ENCODE measurements at regions not wholly inside any gene's neighbourhood (a gene's known extent, or its start where the extent isn't known, plus 50 kb on each side); places are given as distances from the start of the nearest gene placed in this dataset.

DNA sequence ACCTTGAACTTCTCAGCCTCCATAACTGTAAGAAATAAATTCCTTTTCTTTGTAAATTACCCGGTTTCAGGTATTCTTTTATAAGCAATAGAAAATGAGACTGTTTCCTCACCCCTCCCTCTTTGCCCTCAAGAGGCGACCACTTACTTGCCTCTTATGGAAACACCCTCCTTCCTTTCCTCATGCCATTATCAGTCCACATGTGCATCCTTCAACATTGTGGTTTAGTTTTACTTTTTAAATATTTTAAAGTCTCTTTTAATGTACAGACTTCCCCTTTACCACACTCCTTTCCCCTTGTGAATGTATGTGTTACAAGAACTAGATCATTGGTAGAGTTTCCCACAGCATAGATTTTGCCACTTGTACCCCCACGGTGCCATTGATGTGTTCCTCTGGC lies 202.4 kb upstream of the SIX2 start:
- TF ChIP-seq, protein P1, sequence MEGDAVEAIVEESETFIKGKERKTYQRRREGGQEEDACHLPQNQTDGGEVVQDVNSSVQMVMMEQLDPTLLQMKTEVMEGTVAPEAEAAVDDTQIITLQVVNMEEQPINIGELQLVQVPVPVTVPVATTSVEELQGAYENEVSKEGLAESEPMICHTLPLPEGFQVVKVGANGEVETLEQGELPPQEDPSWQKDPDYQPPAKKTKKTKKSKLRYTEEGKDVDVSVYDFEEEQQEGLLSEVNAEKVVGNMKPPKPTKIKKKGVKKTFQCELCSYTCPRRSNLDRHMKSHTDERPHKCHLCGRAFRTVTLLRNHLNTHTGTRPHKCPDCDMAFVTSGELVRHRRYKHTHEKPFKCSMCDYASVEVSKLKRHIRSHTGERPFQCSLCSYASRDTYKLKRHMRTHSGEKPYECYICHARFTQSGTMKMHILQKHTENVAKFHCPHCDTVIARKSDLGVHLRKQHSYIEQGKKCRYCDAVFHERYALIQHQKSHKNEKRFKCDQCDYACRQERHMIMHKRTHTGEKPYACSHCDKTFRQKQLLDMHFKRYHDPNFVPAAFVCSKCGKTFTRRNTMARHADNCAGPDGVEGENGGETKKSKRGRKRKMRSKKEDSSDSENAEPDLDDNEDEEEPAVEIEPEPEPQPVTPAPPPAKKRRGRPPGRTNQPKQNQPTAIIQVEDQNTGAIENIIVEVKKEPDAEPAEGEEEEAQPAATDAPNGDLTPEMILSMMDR (IDR thresholded peaks at IDR 0.05; ENCODE audit: low read depth, low read length, missing input control): no peak
- TF ChIP-seq, protein P2, sequence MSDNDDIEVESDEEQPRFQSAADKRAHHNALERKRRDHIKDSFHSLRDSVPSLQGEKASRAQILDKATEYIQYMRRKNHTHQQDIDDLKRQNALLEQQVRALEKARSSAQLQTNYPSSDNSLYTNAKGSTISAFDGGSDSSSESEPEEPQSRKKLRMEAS (IDR thresholded peaks at IDR 0.05): no peak
- no peak for TF ChIP-seq NR2F2 (IDR thresholded peaks at IDR 0.05)
- TF ChIP-seq SP1 (IDR thresholded peaks at IDR 0.05): no peak
- TF ChIP-seq, protein P3, sequence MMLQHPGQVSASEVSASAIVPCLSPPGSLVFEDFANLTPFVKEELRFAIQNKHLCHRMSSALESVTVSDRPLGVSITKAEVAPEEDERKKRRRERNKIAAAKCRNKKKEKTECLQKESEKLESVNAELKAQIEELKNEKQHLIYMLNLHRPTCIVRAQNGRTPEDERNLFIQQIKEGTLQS (IDR thresholded peaks at IDR 0.05): no peak
- TF ChIP-seq JUND (IDR thresholded peaks at IDR 0.05): no peak
- no peak for TF ChIP-seq FOXA2 (IDR thresholded peaks at IDR 0.05)
